ENCODE measurements at regions not wholly inside any gene's neighbourhood (a gene's known extent, or its start where the extent isn't known, plus 50 kb on each side); places are given as distances from the start of the nearest gene placed in this dataset.

- DNase-seq (ENCODE audit: extremely low spot score) = no peak
- H3K27ac ChIP-seq (replicated peaks in 1 of 4) = no peak overlapping the region
- H3K4me3 ChIP-seq = no peak overlapping the region
- peaks cover 0 to 21% (median 8%) of the 10 kb centered on the region in 4 donors for H3K4me1 ChIP-seq
- WGBS = 74% methylated on average over 9 of the region's 9 CpGs
- H3K9me3 ChIP-seq = no peaks in the 10 kb centered on the region
- no peaks in the 10 kb centered on the region for H3K27me3 ChIP-seq
- TF ChIP-seq POLR2AphosphoS5 (IDR thresholded peaks at IDR 0.05) (no peak), POLR2A (IDR thresholded peaks at IDR 0.05; ENCODE audit: low read depth) (no peak), CTCF (IDR thresholded peaks at IDR 0.05) (no peak), EP300 (IDR thresholded peaks at IDR 0.05) (no peak)
- intact Hi-C loops (cut with DNase I) = loop anchor here (10.0 kb wide), 1 partner anchor 177 kb away; no protein-coding TSS in a partner anchor
- no peaks in the 10 kb centered on the region for H3K36me3 ChIP-seq
These were observed 55.9 kb upstream of the KDR start for GRCh38 chr4:55181010-55182005.

- H3K9me3 ChIP-seq = no peaks in the 10 kb centered on the region
- H3K4me1 ChIP-seq = peaks cover 0 to 10% (median 8%) of the 10 kb centered on the region in 4 donors
- 70% methylated on average over 7 of the region's 8 CpGs for WGBS
- intact Hi-C loops (cut with DNase I) = loop anchor here (10.0 kb wide), 1 partner anchor 179 kb away; no protein-coding TSS in a partner anchor
- no peak for DNase-seq (ENCODE audit: extremely low spot score)
- no peaks in the 10 kb centered on the region for H3K27me3 ChIP-seq
- peak overlapping the region in 3 of 4 donors; percentile 1 to 35 (median 22) for H3K27ac ChIP-seq (replicated peaks in 1 of 4)
- no peak overlapping the region for H3K4me3 ChIP-seq
- TF ChIP-seq POLR2AphosphoS5 (IDR thresholded peaks at IDR 0.05) = no peak
- no peak for TF ChIP-seq POLR2A (IDR thresholded peaks at IDR 0.05; ENCODE audit: low read depth)
- TF ChIP-seq EP300 (IDR thresholded peaks at IDR 0.05) = no peak
- TF ChIP-seq CTCF (IDR thresholded peaks at IDR 0.05) = no peak
- H3K36me3 ChIP-seq = no peaks in the 10 kb centered on the region
These were observed 58.7 kb upstream of the KDR start for GRCh38 chr4:55183926-55184599.

- 85% methylated on average over 8 of the region's 9 CpGs for WGBS
- intact Hi-C loops (cut with DNase I) = loop anchor here (10.0 kb wide), 1 partner anchor 180 kb away; no protein-coding TSS in a partner anchor
- TF ChIP-seq POLR2A (IDR thresholded peaks at IDR 0.05; ENCODE audit: low read depth) = no peak
- peak in 1 of 3 experiments; percentile 16 for TF ChIP-seq CTCF (IDR thresholded peaks at IDR 0.05)
- no peak for DNase-seq (ENCODE audit: extremely low spot score)
- Histone ChIP-seq H3K4me1 (peaks cover 0 to 10% (median 8%) of the 10 kb centered on the region in 4 donors), H3K36me3 (no peaks in the 10 kb centered on the region), H3K9me3 (no peaks in the 10 kb centered on the region), H3K27me3 (no peaks in the 10 kb centered on the region), H3K4me3 (no peak overlapping the region), H3K27ac (replicated peaks in 1 of 4) (peak overlapping the region in 3 of 4 donors; percentile 1 to 35 (median 22))
These were observed 59.5 kb upstream of the KDR start for GRCh38 chr4:55184600-55185523.

- TF ChIP-seq POLR2A (IDR thresholded peaks at IDR 0.05; ENCODE audit: low read depth) (no peak), POLR2AphosphoS5 (IDR thresholded peaks at IDR 0.05) (no peak), EP300 (IDR thresholded peaks at IDR 0.05) (no peak), CTCF (IDR thresholded peaks at IDR 0.05) (no peak)
These were observed 60.7 kb upstream of the KDR start for GRCh38 chr4:55186123-55186522.

More at GRCh38 chr4:55186123-55186522, 60.7 kb upstream of the KDR start:
- intact Hi-C loops (cut with DNase I) = loop anchor here (10.0 kb wide), 1 partner anchor 181 kb away; no protein-coding TSS in a partner anchor
- Histone ChIP-seq H3K27ac (replicated peaks in 1 of 4) (no peak overlapping the region), H3K9me3 (peaks cover 0 to 4% (median under 1%) of the 10 kb centered on the region in 4 donors), H3K4me1 (peaks cover 0 to 10% (median 7%) of the 10 kb centered on the region in 4 donors), H3K27me3 (no peaks in the 10 kb centered on the region), H3K4me3 (no peak overlapping the region), H3K36me3 (no peaks in the 10 kb centered on the region)
- no peak for DNase-seq (ENCODE audit: extremely low spot score)

Data from esophagus muscularis mucosa (tissue), 4 donors.